Mucosa of descending colon (tissue), 3 donors: ENCODE measurements at regions not wholly inside any gene's neighbourhood (a gene's known extent, or its start where the extent isn't known, plus 50 kb on each side); places are given as distances from the start of the nearest gene placed in this dataset.

Source experiments
- ATAC-seq: fragments of 200-7000 bp; cut with Tn5 transposase; one replicate; pipeline ENCODE4 v1.9.1; 2020; ENCODE audit warnings: mild to moderate bottlenecking, moderate library complexity
- DNase-seq, 3 donors: peaks; one replicate each; pipeline ENCODE4 v3.0.0-alpha.2; 2020
- H3K36me3 ChIP-seq: fragments of 200-600 bp; one replicate; pipeline ENCODE4 v1.8.0; 2021; ENCODE audit warnings: low read depth, mild to moderate bottlenecking
- H3K4me1 ChIP-seq: fragments of 200-600 bp; one replicate; pipeline ENCODE4 v1.8.0; 2021; ENCODE audit warnings: low read depth, mild to moderate bottlenecking
- H3K4me3 ChIP-seq: fragments of 200-600 bp; one replicate; pipeline ENCODE4 v1.8.0; 2021; ENCODE audit warnings: mild to moderate bottlenecking
- H3K9me3 ChIP-seq: fragments of 200-600 bp; one replicate; pipeline ENCODE4 v1.8.0; 2021; ENCODE audit warnings: mild to moderate bottlenecking
- CTCF ChIP-seq: fragments of 200-600 bp; IDR thresholded peaks from one replicate; pipeline ENCODE4 v1.8.0; 2022; ENCODE audit warnings: antibody characterized with exemption, mild to moderate bottlenecking
- intact Hi-C, 2 donors: fragments of 100-400 bp; cut with DNase I in 1 of 2; cut with micrococcal nuclease in 1 of 2; formaldehyde crosslinking; loops; one replicate each; pipeline versions ENCODE4 v1.11.0 to v1.11.1; 2022; cut with DNase I, micrococcal nuclease
- donor health status: DM: no; HTN: no; CAD: no; lungs with moderate emphysema.
- donor health status: DM: no; HTN: no; CAD: no.
- donor health status: DM: no; HTN: yes; CAD: no.

GRCh38 chrX:39310891-39311290 lies 509.6 kb downstream of the MID1IP1 start:
- DNase-seq = no peak
- no peak for ATAC-seq
- Histone ChIP-seq H3K4me3 (no peak overlapping the region), H3K36me3 (no peaks in the 10 kb centered on the region), H3K4me1 (no peaks in the 10 kb centered on the region), H3K9me3 (no peaks in the 10 kb centered on the region)
- no peak for TF ChIP-seq CTCF
- intact Hi-C loops = no loop called here

GRCh38 chrX:39311646-39312045 lies 510.4 kb downstream of the MID1IP1 start:
- intact Hi-C loops = no loop called here
- H3K4me1 ChIP-seq = no peaks in the 10 kb centered on the region

GRCh38 chrX:39313146-39313545 lies 511.9 kb downstream of the MID1IP1 start:
- H3K4me1 ChIP-seq = no peaks in the 10 kb centered on the region
- H3K9me3 ChIP-seq = no peaks in the 10 kb centered on the region
- peak; percentile 55 for ATAC-seq
- H3K36me3 ChIP-seq = no peaks in the 10 kb centered on the region
- H3K4me3 ChIP-seq = no peak overlapping the region
- DNase-seq = no peak
- intact Hi-C loops = no loop called here
- no peak for TF ChIP-seq CTCF

More at GRCh38 chrX:39311646-39312045, 510.4 kb downstream of the MID1IP1 start:
- H3K36me3 ChIP-seq = no peaks in the 10 kb centered on the region
- no peak for DNase-seq
- no peak for TF ChIP-seq CTCF
- ATAC-seq = peak; percentile 36
- H3K4me3 ChIP-seq = no peak overlapping the region
- no peaks in the 10 kb centered on the region for H3K9me3 ChIP-seq

- ATAC-seq = no peak
- Histone ChIP-seq H3K9me3 (no peaks in the 10 kb centered on the region), H3K36me3 (no peaks in the 10 kb centered on the region), H3K4me1 (no peaks in the 10 kb centered on the region), H3K4me3 (no peak overlapping the region)
- no peak for TF ChIP-seq CTCF
- intact Hi-C loops = no loop called here
- peak in 1 of 3 donors; percentile 12 for DNase-seq
Observed at GRCh38 chrX:39318506-39319343, 517.5 kb downstream of the MID1IP1 start.

- H3K36me3 ChIP-seq = no peaks in the 10 kb centered on the region
- no peaks in the 10 kb centered on the region for H3K9me3 ChIP-seq
- intact Hi-C loops = no loop called here
- TF ChIP-seq CTCF = no peak
- DNase-seq (no peak), ATAC-seq (no peak)
- H3K4me3 ChIP-seq = no peak overlapping the region
- H3K4me1 ChIP-seq = no peaks in the 10 kb centered on the region
Observed at GRCh38 chrX:39320165-39320564, 518.9 kb downstream of the MID1IP1 start.
